ENCODE measurements at regions not wholly inside any gene's neighbourhood (a gene's known extent, or its start where the extent isn't known, plus 50 kb on each side); places are given as distances from the start of the nearest gene placed in this dataset.

DNA sequence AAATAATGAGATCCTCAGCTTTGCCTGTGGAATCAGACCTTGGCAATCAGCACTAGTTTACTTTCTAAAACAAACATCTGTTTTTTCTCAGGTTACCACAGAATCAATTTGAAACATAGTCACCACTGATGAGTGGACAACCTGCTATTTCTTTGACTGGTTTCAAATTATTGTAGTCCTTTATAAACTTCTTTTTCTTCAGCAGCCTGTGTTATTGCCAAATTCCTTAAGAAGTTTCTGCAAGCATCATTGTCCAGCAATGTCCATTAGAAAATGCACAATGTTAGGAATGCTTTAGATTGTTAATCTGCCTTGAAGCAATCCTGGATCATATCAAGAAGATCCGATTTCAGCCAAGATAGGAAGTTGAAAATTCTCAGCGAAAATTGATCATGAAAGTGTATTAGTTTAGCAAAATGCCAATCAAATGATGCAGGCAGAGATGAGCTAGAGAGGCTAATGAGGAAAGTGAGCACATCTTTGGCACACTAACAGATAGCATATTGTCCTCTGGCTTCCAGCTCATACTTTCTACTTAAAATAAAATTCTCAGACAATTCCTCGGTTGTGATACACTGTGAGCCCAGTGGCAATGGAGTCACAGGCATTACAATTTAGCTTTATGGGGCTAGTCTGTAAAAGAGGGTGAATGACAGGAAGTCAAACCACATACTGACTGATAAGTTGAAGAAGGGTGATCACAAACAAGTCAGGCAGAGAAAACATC, 270.6 kb downstream of the SLITRK6 start:
- Mint-ChIP-seq H3K4me3 (no peak overlapping the region), H3K9me3 (no peaks in the 10 kb centered on the region), H3K27ac (no peak overlapping the region), H3K4me1 (no peaks in the 10 kb centered on the region), H3K36me3 (no peaks in the 10 kb centered on the region), H3K27me3 (no peaks in the 10 kb centered on the region)
- no peak for DNase-seq
- ATAC-seq (replicated peaks): no peak

DNA sequence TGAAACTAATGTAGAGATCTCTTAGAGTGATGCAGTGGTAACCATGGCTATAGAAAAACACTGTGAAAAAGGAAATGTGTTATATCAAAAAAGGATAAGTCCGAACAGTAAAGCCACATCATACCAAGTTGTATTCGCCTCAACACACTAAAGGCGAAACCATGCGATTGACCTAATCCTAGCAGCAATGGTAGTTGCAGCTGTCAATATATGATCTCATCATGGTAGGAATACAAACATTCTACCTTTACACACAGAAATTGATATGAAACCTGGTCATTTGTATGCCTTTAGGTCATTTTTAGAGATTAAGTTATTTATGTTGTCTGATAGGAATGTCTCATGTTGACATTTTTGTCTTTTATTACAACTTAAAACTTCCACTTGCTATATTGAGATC, 271.9 kb downstream of the SLITRK6 start:
- H3K4me3 Mint-ChIP-seq: no peak overlapping the region
- no peak for ATAC-seq (replicated peaks)

DNA sequence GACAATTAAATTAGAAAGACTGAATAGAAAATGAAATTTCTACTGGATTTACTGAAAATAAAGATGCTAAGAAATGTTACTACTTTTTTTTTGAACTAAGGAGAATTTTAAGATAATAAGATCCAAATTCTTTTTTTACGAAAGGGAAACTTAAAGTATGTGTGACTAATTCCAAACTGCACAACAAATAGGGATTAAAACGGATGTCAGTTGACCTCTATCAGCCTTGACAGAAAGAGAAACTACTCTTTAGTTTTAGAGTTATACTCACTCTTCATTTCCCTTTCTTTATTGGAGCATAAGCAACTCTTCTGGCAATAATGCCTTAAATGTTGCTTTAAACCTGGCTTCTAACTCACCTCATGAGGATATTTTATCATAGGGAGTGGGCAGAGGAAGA, 273.8 kb downstream of the SLITRK6 start:
- ATAC-seq (replicated peaks) (no peak), DNase-seq (no peak)
- Mint-ChIP-seq H3K36me3 (no peaks in the 10 kb centered on the region), H3K4me1 (no peaks in the 10 kb centered on the region), H3K4me3 (no peak overlapping the region), H3K9me3 (no peaks in the 10 kb centered on the region), H3K27me3 (no peaks in the 10 kb centered on the region), H3K27ac (no peak overlapping the region)

More for the DNA sequence above, 271.9 kb downstream of the SLITRK6 start:
- no peaks in the 10 kb centered on the region for H3K4me1 Mint-ChIP-seq
- H3K27ac Mint-ChIP-seq: no peak overlapping the region
- no peaks in the 10 kb centered on the region for H3K36me3 Mint-ChIP-seq
- H3K9me3 Mint-ChIP-seq: no peaks in the 10 kb centered on the region
- no peaks in the 10 kb centered on the region for H3K27me3 Mint-ChIP-seq
- DNase-seq: no peak

DNA sequence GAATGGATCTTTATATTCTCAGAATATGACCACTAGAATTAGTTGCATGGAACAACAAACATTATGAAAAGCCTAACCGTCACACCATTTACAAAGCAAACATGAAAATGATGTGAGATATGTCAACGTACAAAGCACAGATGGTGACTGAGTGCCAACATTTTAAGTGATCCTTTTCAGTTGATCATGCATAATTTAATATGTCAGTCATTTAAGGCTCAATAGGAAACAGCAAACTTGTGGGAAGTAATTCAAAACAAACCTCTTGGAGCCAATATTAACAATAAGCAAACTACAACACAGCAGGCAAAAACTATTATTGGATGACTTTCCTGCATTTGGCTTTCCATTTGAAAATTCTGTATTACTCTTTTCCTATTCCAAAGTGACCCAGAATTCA, 277.6 kb downstream of the SLITRK6 start:
- Mint-ChIP-seq H3K27me3 (no peaks in the 10 kb centered on the region), H3K36me3 (no peaks in the 10 kb centered on the region), H3K4me3 (no peak overlapping the region), H3K9me3 (no peaks in the 10 kb centered on the region), H3K4me1 (no peaks in the 10 kb centered on the region), H3K27ac (no peak overlapping the region)
- ATAC-seq (replicated peaks) (no peak), DNase-seq (no peak)

DNA sequence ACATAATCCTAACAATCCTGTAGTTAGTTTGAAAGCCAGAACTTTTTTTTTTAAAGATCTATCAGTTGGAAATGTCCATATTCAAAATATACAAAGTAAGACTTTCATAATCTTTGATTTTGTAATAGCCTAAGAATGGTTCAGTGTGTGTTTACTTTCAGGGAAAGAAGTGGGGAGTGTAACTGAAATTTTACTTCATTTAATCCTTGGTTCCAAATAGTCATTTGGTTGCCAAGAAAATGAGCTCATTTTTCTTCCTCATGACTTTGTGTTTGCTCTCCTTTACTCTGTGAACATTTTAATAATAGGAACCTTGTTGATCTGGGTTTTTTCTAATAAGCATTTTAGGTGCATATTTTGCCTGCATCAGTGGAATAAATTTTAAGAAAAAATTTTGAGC, 278.8 kb downstream of the SLITRK6 start:
- no peak overlapping the region for H3K4me3 Mint-ChIP-seq
- DNase-seq (no peak), ATAC-seq (replicated peaks) (no peak)
- H3K4me1 Mint-ChIP-seq: no peaks in the 10 kb centered on the region
- H3K36me3 Mint-ChIP-seq: no peaks in the 10 kb centered on the region
- H3K27me3 Mint-ChIP-seq: no peaks in the 10 kb centered on the region
- H3K9me3 Mint-ChIP-seq: no peaks in the 10 kb centered on the region
- H3K27ac Mint-ChIP-seq: no peak overlapping the region

DNA sequence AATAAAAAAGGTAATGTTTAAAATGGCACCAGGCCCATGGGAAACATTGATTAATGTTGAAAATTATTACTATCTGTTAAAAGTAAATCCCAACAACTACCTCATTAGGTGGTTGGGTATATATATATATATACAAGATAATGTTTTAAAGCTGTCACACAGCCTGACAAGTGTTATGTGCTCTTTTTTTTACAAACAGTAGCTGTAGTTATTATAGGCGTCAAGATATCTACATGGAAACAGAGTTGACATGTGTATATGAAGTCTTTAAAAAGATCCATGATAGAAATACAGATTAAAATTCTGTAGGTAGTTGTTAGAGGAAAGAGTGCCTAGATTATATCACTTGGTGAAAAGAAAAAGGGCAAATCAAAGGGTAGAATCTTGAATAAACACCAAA, 279.9 kb downstream of the SLITRK6 start:
- ATAC-seq (replicated peaks): no peak
- no peak overlapping the region for H3K27ac Mint-ChIP-seq
- no peak for DNase-seq
- H3K9me3 Mint-ChIP-seq: no peaks in the 10 kb centered on the region
- H3K36me3 Mint-ChIP-seq: no peaks in the 10 kb centered on the region
- H3K4me3 Mint-ChIP-seq: no peak overlapping the region
- H3K27me3 Mint-ChIP-seq: no peaks in the 10 kb centered on the region
- H3K4me1 Mint-ChIP-seq: no peaks in the 10 kb centered on the region

DNA sequence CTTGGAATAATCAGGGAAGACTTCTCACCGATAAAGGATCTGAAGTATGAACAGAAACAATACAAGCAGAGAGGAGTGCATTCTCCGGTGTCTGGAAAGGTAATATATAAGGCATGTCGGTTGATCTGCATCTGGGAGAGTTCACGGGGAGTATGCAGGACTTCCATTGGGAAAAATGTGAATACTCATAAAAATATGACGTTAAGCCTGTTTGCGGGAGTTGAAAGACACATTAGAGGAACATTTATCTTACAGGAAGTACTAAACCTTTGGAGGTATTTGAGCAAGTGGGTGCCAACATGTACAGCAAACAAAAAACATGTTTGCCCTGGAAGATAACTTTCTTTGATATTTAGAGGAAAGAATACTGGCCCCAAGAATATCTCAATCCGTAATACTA, 286.8 kb downstream of the SLITRK6 start:
- no peak overlapping the region for H3K27ac Mint-ChIP-seq
- H3K9me3 Mint-ChIP-seq: no peaks in the 10 kb centered on the region
- no peak overlapping the region for H3K4me3 Mint-ChIP-seq
- no peak for DNase-seq
- H3K27me3 Mint-ChIP-seq: no peaks in the 10 kb centered on the region
- no peaks in the 10 kb centered on the region for H3K4me1 Mint-ChIP-seq
- no peaks in the 10 kb centered on the region for H3K36me3 Mint-ChIP-seq
- no peak for ATAC-seq (replicated peaks)

DNA sequence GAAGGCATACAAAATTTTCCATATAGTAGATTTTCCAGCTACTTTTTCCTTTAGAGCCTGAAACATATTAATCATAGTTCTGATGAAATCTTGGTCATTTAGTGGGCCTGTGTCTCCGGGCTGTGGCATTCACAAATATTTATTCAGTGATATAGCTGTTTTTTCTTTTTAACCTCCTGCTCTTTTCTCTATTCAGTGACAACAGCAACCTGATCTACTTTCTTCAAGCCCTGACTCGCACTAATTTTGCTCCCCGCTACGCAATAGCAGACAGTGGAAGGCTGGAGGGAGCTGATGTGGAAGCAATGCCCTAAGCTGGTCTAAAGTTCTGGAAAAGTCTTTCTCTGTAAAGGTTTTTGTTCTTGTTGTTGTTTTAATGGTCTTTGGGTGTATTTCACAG, 289.7 kb downstream of the SLITRK6 start:
- Mint-ChIP-seq H3K4me1 (no peaks in the 10 kb centered on the region), H3K9me3 (peaks cover 0 to 5% of the 10 kb centered on the region in 2 donors), H3K36me3 (no peaks in the 10 kb centered on the region), H3K4me3 (no peak overlapping the region), H3K27ac (no peak overlapping the region), H3K27me3 (no peaks in the 10 kb centered on the region)
- DNase-seq (no peak), ATAC-seq (replicated peaks) (no peak)

DNA sequence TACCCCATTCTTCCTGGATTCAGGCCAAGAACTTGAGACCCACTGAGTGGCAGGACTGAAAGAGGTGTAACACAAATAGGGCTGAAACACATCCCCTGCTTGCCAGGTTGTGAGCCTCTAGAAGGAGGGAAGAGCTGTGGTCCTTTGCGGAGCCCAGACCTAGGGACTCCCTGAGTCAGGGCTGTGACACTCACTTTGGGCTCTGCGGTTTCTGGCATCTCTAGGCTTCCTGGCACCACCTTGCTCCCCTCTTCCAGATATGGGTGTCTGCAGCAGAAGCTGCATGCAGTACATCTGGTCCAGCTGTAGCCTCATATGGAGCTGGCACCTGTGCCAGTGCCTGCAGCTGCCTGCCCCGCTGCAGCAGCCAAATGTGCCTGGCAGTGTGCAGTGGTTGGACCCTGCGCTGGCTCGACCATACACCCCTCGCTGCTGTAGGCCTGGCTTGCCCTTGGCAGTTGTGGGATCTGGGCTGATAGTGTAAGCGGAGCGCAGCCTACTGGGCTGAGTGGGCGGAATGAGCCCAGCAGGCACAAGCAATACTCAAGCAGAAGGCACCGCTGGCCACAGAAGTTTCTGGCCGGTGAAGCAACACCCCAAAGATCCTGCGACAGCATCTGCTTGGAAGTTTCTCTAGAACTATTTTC, 290.4 kb downstream of the SLITRK6 start:
- Mint-ChIP-seq H3K4me3 (no peak overlapping the region), H3K36me3 (no peaks in the 10 kb centered on the region), H3K27me3 (no peaks in the 10 kb centered on the region), H3K27ac (no peak overlapping the region), H3K9me3 (peaks cover 0 to 5% of the 10 kb centered on the region in 2 donors), H3K4me1 (no peaks in the 10 kb centered on the region)
- DNase-seq (no peak), ATAC-seq (replicated peaks) (peak in 1 of 2 donors; percentile 25)

DNA sequence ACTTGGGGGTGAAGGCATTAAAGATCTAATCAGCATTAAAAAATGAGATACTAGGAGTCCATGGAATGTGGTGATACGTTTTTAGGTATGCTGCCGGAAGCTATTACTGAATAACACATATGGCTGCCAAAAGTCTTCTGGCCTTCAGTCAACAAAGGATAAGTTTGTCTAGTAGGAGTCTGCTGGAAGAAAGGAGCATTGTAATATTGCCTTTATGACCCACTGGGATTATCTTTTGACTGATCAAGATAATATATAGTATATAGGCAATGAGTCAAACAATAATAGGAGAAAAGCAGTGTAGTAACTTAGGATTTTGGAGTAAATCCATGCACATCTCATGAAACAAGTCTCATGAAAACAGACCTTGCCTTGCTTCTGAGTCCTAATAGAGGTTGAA, 295.4 kb downstream of the SLITRK6 start:
- H3K36me3 Mint-ChIP-seq: no peaks in the 10 kb centered on the region
- H3K27me3 Mint-ChIP-seq: no peaks in the 10 kb centered on the region
- H3K9me3 Mint-ChIP-seq: peaks cover 0 to 5% of the 10 kb centered on the region in 2 donors
- H3K4me3 Mint-ChIP-seq: no peak overlapping the region
- DNase-seq (no peak), ATAC-seq (replicated peaks) (no peak)
- no peak overlapping the region for H3K27ac Mint-ChIP-seq
- no peaks in the 10 kb centered on the region for H3K4me1 Mint-ChIP-seq

DNA sequence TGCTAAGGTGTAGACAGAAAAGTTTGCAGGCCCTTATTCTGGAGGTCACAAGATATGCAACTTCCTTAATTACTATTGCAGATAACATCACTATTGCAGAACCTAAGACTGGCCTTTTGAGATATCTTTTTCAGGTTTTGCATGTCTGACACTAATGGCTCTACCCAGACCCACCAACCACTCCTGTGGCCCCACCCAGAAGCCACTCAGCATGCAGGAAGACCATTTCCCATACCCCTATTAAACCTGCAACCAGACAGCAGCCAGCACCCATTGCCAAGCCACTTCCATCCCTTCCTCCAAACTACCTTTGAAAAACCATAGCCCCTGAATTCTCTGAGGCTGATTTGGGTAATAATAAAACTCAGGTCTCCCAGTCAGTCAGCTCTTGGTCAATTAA, 297.6 kb downstream of the SLITRK6 start:
- H3K4me1 Mint-ChIP-seq: no peaks in the 10 kb centered on the region

DNA sequence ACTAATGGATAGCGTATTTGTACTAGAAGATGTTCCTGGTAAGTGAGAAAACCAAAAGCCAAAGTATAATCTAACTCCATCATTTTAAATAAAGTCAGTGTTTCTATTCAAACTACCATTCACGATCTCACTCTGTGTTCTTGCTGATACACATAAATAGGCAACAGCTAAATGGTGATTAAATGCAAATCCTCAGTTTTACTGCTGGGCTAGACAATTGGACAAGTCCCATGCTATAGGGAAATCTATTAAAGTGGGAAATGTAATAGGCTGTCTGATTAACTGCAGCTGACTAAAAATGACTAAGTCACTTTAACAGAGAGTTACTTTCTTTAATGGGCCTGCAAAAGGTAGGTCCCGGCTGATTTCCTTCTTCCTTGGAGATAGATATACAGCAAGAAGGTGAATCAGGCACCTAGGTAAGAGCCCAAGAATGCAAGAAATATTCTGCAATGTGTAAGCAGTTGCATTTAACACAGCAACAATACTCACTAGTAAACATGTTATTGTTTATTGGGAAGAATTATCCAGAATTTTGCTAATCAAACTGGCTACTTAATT, 298.4 kb downstream of the SLITRK6 start:
- H3K4me1 Mint-ChIP-seq: no peaks in the 10 kb centered on the region
- DNase-seq (no peak), ATAC-seq (replicated peaks) (no peak)
- no peak overlapping the region for H3K27ac Mint-ChIP-seq
- peaks cover 1 to 4% of the 10 kb centered on the region in 2 donors for H3K9me3 Mint-ChIP-seq
- no peak overlapping the region for H3K4me3 Mint-ChIP-seq
- no peaks in the 10 kb centered on the region for H3K27me3 Mint-ChIP-seq
- no peaks in the 10 kb centered on the region for H3K36me3 Mint-ChIP-seq

More for the DNA sequence above, 297.6 kb downstream of the SLITRK6 start:
- H3K27ac Mint-ChIP-seq: no peak overlapping the region
- ATAC-seq (replicated peaks): no peak
- H3K9me3 Mint-ChIP-seq: peaks cover 0 to 5% of the 10 kb centered on the region in 2 donors
- H3K4me3 Mint-ChIP-seq: no peak overlapping the region
- no peaks in the 10 kb centered on the region for H3K36me3 Mint-ChIP-seq
- no peaks in the 10 kb centered on the region for H3K27me3 Mint-ChIP-seq
- no peak for DNase-seq

DNA sequence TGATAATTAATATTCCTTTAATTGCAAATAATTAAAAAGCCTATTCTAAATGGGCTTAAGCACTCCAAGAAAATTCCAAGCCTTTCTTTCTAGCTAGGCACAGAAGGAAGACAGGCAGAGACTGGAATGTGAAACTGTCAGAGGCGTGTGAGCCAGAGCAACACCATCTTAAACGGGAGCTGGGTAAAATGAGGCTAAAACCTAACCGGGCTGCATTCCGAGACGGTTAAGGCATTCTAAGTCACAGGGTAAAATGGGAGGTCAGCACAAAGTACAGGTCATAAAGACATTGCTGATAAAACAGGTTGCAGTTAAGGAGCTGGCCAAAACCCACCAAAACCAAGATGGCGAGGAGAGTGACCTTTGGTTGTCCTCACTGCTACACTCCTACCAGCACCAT, 300.4 kb downstream of the SLITRK6 start:
- H3K9me3 Mint-ChIP-seq: peaks cover 0 to 1% of the 10 kb centered on the region in 2 donors
- ATAC-seq (replicated peaks) (no peak), DNase-seq (no peak)
- H3K36me3 Mint-ChIP-seq: no peaks in the 10 kb centered on the region
- H3K4me1 Mint-ChIP-seq: no peaks in the 10 kb centered on the region
- no peak overlapping the region for H3K4me3 Mint-ChIP-seq
- H3K27me3 Mint-ChIP-seq: no peaks in the 10 kb centered on the region
- H3K27ac Mint-ChIP-seq: no peak overlapping the region

DNA sequence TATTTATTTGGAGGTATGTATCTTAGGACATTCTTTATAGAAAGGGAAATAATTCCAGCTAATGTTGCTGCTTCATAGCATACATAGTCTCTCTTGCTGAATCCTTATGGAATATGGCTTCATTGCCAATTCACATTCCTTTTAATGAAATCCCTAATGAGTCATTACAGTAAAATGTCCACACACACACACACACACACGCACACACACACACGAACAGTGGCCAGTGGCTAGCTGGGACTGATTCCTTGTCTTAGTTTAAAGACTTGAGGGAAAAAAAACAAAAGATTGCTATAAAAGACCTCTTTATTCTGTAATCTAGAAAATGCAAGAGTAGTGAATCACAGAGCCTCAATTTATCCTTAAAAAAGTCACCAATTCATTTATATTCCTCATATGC, 301.6 kb downstream of the SLITRK6 start:
- DNase-seq: no peak
- Mint-ChIP-seq H3K27me3 (no peaks in the 10 kb centered on the region), H3K4me1 (no peaks in the 10 kb centered on the region), H3K9me3 (peaks cover 0 to 4% of the 10 kb centered on the region in 2 donors), H3K36me3 (no peaks in the 10 kb centered on the region), H3K27ac (no peak overlapping the region), H3K4me3 (no peak overlapping the region)
- no peak for ATAC-seq (replicated peaks)

DNA sequence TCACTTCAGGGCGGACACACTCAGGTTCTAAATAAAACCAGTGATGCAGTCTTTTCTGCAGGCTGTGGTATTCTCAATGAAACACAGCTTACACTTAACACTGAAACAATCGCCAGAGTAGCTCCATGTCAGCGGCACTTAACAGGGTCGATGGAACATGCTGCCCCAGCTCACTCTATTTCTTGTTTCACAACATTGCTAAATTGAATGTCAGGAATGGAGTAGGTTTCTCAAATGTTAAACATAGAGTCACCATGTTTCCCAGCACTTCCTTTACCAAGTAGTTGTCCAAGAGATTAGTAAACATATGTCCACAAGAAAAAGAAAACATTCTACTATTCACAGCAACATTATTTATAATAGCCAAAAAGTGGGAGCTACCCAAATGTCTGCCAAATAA, 306.9 kb downstream of the SLITRK6 start:
- no peak for ATAC-seq (replicated peaks)
- Mint-ChIP-seq H3K4me3 (no peak overlapping the region), H3K9me3 (peaks cover 0 to 4% of the 10 kb centered on the region in 2 donors), H3K27me3 (no peaks in the 10 kb centered on the region), H3K27ac (no peak overlapping the region), H3K4me1 (no peaks in the 10 kb centered on the region), H3K36me3 (no peaks in the 10 kb centered on the region)
- no peak for DNase-seq

Measured in stimulated activated naive B cell treated with anti-CD40 and anti-IgM and Interleukin-4, amounts not matched to agents 10 μg/mL and 1 μg/mL and 100 μg/mL, for 72 hours (primary cell).